Esophagus squamous epithelium (tissue), 4 donors: ENCODE measurements at regions not wholly inside any gene's neighbourhood (a gene's known extent, or its start where the extent isn't known, plus 50 kb on each side); places are given as distances from the start of the nearest gene placed in this dataset.

Experiments
- CTCF ChIP-seq, 6 experiments: fragments of 450-650 bp in 4 of 6; fragments of 200-600 bp in 2 of 6; sonication (generic) in 2 of 6; IDR thresholded peaks; one replicate each; pipeline ENCODE4 v1.5.1; 2016 to 2019; ENCODE audit warnings: antibody characterized with exemption in 6 of 6, mild to moderate bottlenecking in 4 of 6, moderate library complexity in 4 of 6
- POLR2A ChIP-seq, 4 donors: fragments of 450-650 bp; IDR thresholded peaks; one replicate each; pipeline ENCODE4 v1.6.1; 2017; ENCODE audit warnings: antibody characterized with exemption in 4 of 4, mild to moderate bottlenecking in 4 of 4, moderate library complexity in 3 of 4

GRCh38 chr4:98722000-98722399, 63.6 kb upstream of the TSPAN5 start:
- no peak for TF ChIP-seq POLR2A (IDR thresholded peaks at IDR 0.05)
- no peak for TF ChIP-seq CTCF (IDR thresholded peaks at IDR 0.05)
